DND-41 (cell line): ENCODE measurements at regions not wholly inside any gene's neighbourhood (a gene's known extent, or its start where the extent isn't known, plus 50 kb on each side); places are given as distances from the start of the nearest gene placed in this dataset.

Experiments
- ATAC-seq: fragments of 200-7000 bp; cut with Tn5 transposase; 3 replicates; pipeline ENCODE4 v1.9.1; 2021; ENCODE audit warnings: low read depth; ENCODE audit not compliant: insufficient read depth
- DNase-seq: peaks from one replicate; pipeline ENCODE4 v3.0.0-alpha.2; 2020
- H2AFZ ChIP-seq: 2 replicates; pipeline ENCODE4 v1.6.0; 2012; ENCODE audit warnings: low read depth, low read length
- H3K27ac ChIP-seq: 2 replicates; pipeline ENCODE4 v1.5.1; 2012; ENCODE audit warnings: low read length, inconsistent platforms
- H3K27me3 ChIP-seq: fragments of 200-600 bp; sonication (generic); 2 replicates; pipeline ENCODE4 v1.6.0; 2012; ENCODE audit warnings: low read length, mild to moderate bottlenecking, inconsistent platforms; ENCODE audit not compliant: insufficient read depth, poor library complexity
- H3K36me3 ChIP-seq: 2 replicates; pipeline ENCODE4 v1.5.1; 2012; ENCODE audit warnings: low read length, inconsistent platforms; ENCODE audit not compliant: insufficient read depth
- H3K4me1 ChIP-seq: 2 replicates; pipeline ENCODE4 v1.5.1; 2012; ENCODE audit warnings: mild to moderate bottlenecking, low read length; ENCODE audit not compliant: insufficient read depth
- H3K4me2 ChIP-seq: 2 replicates; pipeline ENCODE4 v1.6.0; 2012; ENCODE audit warnings: mild to moderate bottlenecking, moderate library complexity, low read length, inconsistent platforms; ENCODE audit not compliant: insufficient read depth
- H3K4me3 ChIP-seq, 2 experiments: fragments of 200-600 bp in 1 of 2; shearing (Covaris generic) in 1 of 2; 2 replicates each; pipeline ENCODE4 v1.5.1; 2012 to 2016; ENCODE audit warnings: inconsistent platforms in 2 of 2, low read length in 2 of 2, mild to moderate bottlenecking in 2 of 2, low read depth in 1 of 2, moderate library complexity in 1 of 2
- H3K79me2 ChIP-seq: 2 replicates; pipeline ENCODE4 v1.6.0; 2012; ENCODE audit warnings: low read length, inconsistent platforms; ENCODE audit not compliant: insufficient read depth
- H3K9ac ChIP-seq: 2 replicates; pipeline ENCODE4 v1.6.0; 2012; ENCODE audit warnings: low read depth, mild to moderate bottlenecking, inconsistent platforms, low read length, moderate library complexity
- H3K9me3 ChIP-seq: 2 replicates; pipeline ENCODE4 v1.5.1; 2012; ENCODE audit warnings: low read length, moderate library complexity, mild to moderate bottlenecking, inconsistent platforms; ENCODE audit not compliant: insufficient read depth, severe bottlenecking
- H4K20me1 ChIP-seq: 2 replicates; pipeline ENCODE4 v1.6.0; 2012; ENCODE audit warnings: low read length; ENCODE audit not compliant: insufficient read depth
- EZH2 ChIP-seq: IDR thresholded peaks from 3 replicates; pipeline ENCODE4 v1.6.1; 2012; ENCODE audit warnings: borderline replicate concordance, low read depth, mild to moderate bottlenecking, moderate library complexity, low read length, inconsistent platforms; ENCODE audit not compliant: severe bottlenecking
- TF ChIP-seq, protein P1 (sequence below): IDR thresholded peaks from 2 replicates; pipeline ENCODE4 v1.5.1; 2012; ENCODE audit warnings: borderline replicate concordance, low read length, moderate library complexity, mild to moderate bottlenecking; ENCODE audit not compliant: poor library complexity, severe bottlenecking; ENCODE audit errors: extremely low read depth

- Histone ChIP-seq H3K9ac (no peak overlapping the region), H3K36me3 (no peaks in the 10 kb centered on the region), H3K4me2 (no peak overlapping the region), H2AFZ (no peak overlapping the region), H3K4me1 (no peaks in the 10 kb centered on the region), H3K4me3 (no peak overlapping the region), H3K9me3 (no peaks in the 10 kb centered on the region), H3K79me2 (no peaks in the 10 kb centered on the region), H4K20me1 (no peaks in the 10 kb centered on the region), H3K27ac (no peak overlapping the region), H3K27me3 (no peaks in the 10 kb centered on the region)
- ATAC-seq (no peak), DNase-seq (no peak)
- TF ChIP-seq EZH2 = no peak
- TF ChIP-seq, protein P1, sequence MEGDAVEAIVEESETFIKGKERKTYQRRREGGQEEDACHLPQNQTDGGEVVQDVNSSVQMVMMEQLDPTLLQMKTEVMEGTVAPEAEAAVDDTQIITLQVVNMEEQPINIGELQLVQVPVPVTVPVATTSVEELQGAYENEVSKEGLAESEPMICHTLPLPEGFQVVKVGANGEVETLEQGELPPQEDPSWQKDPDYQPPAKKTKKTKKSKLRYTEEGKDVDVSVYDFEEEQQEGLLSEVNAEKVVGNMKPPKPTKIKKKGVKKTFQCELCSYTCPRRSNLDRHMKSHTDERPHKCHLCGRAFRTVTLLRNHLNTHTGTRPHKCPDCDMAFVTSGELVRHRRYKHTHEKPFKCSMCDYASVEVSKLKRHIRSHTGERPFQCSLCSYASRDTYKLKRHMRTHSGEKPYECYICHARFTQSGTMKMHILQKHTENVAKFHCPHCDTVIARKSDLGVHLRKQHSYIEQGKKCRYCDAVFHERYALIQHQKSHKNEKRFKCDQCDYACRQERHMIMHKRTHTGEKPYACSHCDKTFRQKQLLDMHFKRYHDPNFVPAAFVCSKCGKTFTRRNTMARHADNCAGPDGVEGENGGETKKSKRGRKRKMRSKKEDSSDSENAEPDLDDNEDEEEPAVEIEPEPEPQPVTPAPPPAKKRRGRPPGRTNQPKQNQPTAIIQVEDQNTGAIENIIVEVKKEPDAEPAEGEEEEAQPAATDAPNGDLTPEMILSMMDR = no peak
Measured at GRCh38 chr6:94227741-94228140, 808.4 kb upstream of the EPHA7 start.

GRCh38 chr6:94217836-94218235 lies 798.5 kb upstream of the EPHA7 start:
- no peak for TF ChIP-seq EZH2
- TF ChIP-seq, protein P1 = no peak
- no peaks in the 10 kb centered on the region for H4K20me1 ChIP-seq
- H3K9ac ChIP-seq = no peak overlapping the region
- no peak overlapping the region for H3K4me2 ChIP-seq
- no peak overlapping the region for H3K27ac ChIP-seq
- H3K79me2 ChIP-seq = no peaks in the 10 kb centered on the region
- H3K4me3 ChIP-seq = no peak overlapping the region
- H2AFZ ChIP-seq = no peak overlapping the region
- DNase-seq (no peak), ATAC-seq (no peak)
- H3K27me3 ChIP-seq = no peaks in the 10 kb centered on the region
- no peaks in the 10 kb centered on the region for H3K9me3 ChIP-seq
- H3K4me1 ChIP-seq = no peaks in the 10 kb centered on the region
- H3K36me3 ChIP-seq = no peaks in the 10 kb centered on the region

DNA sequence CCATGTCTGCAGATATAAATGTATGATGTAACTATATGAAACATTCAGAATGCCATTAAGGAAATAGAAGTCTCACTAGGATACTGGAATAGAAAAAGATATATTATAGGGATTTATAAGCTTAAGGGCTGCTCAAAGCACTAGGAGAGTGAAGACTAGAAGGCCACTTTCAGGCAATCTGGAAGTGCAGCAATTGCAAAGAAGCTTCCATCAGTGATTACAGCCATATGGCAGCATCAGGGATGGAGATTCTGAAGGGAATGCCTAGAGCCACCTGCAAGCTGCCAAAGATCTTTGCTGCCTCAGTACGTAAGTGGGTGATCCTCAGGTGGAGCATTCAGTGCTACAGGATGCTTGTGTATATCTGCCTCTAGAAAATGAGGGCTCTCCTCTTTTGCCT lies 796.2 kb upstream of the EPHA7 start:
- Histone ChIP-seq H3K9ac (no peak overlapping the region), H3K36me3 (no peaks in the 10 kb centered on the region), H3K9me3 (no peaks in the 10 kb centered on the region), H3K4me1 (no peaks in the 10 kb centered on the region), H3K27ac (no peak overlapping the region), H2AFZ (no peak overlapping the region), H3K27me3 (no peaks in the 10 kb centered on the region), H3K4me3 (no peak overlapping the region), H4K20me1 (no peaks in the 10 kb centered on the region), H3K79me2 (no peaks in the 10 kb centered on the region), H3K4me2 (no peak overlapping the region)
- no peak for DNase-seq
- no peak for ATAC-seq
- TF ChIP-seq, protein P1 = no peak
- TF ChIP-seq EZH2 = no peak

GRCh38 chr6:94213226-94213625 lies 793.9 kb upstream of the EPHA7 start:
- H3K9ac ChIP-seq = no peak overlapping the region
- no peaks in the 10 kb centered on the region for H3K9me3 ChIP-seq
- no peaks in the 10 kb centered on the region for H3K27me3 ChIP-seq
- no peak overlapping the region for H3K4me2 ChIP-seq
- no peaks in the 10 kb centered on the region for H3K36me3 ChIP-seq
- TF ChIP-seq, protein P1 = no peak
- TF ChIP-seq EZH2 = no peak
- no peaks in the 10 kb centered on the region for H4K20me1 ChIP-seq
- no peaks in the 10 kb centered on the region for H3K79me2 ChIP-seq
- H3K4me1 ChIP-seq = no peaks in the 10 kb centered on the region
- H3K4me3 ChIP-seq = no peak overlapping the region
- no peak overlapping the region for H3K27ac ChIP-seq
- no peak for DNase-seq
- H2AFZ ChIP-seq = no peak overlapping the region
- ATAC-seq = no peak
